BE2C (cell line): ENCODE measurements at regions not wholly inside any gene's neighbourhood (a gene's known extent, or its start where the extent isn't known, plus 50 kb on each side); places are given as distances from the start of the nearest gene placed in this dataset.
"Not testable (repeated sequence)": the region's sequence is repeated elsewhere in the genome, so short reads cannot be mapped to it uniquely, and the experiment has no call there.

Experiments
- DNase-seq: peaks from one replicate; pipeline ENCODE4 v3.0.0-alpha.2; 2020
- H3K27me3 ChIP-seq: fragments of 250-450 bp; sonication (Bioruptor Pico); 2 replicates; pipeline ENCODE4 v1.5.1; 2020; ENCODE audit warnings: mild to moderate bottlenecking
- H3K36me3 ChIP-seq: fragments of 250-450 bp; sonication (Bioruptor Pico); 2 replicates; pipeline ENCODE4 v1.5.1; 2020; ENCODE audit warnings: mild to moderate bottlenecking
- H3K4me1 ChIP-seq: fragments of 250-450 bp; sonication (Bioruptor Pico); 2 replicates; pipeline ENCODE4 v1.5.1; 2020
- H3K4me3 ChIP-seq: 2 replicates; pipeline ENCODE4 v1.5.1; 2011; ENCODE audit warnings: low read depth, low read length
- H3K9me3 ChIP-seq: fragments of 250-450 bp; sonication (Bioruptor Pico); 2 replicates; pipeline ENCODE4 v1.5.1; 2020
- TF ChIP-seq, protein P1 (sequence below): IDR thresholded peaks from 2 replicates; pipeline ENCODE4 v1.5.1; 2012; ENCODE audit warnings: mild to moderate bottlenecking, low read depth, low read length

DNA sequence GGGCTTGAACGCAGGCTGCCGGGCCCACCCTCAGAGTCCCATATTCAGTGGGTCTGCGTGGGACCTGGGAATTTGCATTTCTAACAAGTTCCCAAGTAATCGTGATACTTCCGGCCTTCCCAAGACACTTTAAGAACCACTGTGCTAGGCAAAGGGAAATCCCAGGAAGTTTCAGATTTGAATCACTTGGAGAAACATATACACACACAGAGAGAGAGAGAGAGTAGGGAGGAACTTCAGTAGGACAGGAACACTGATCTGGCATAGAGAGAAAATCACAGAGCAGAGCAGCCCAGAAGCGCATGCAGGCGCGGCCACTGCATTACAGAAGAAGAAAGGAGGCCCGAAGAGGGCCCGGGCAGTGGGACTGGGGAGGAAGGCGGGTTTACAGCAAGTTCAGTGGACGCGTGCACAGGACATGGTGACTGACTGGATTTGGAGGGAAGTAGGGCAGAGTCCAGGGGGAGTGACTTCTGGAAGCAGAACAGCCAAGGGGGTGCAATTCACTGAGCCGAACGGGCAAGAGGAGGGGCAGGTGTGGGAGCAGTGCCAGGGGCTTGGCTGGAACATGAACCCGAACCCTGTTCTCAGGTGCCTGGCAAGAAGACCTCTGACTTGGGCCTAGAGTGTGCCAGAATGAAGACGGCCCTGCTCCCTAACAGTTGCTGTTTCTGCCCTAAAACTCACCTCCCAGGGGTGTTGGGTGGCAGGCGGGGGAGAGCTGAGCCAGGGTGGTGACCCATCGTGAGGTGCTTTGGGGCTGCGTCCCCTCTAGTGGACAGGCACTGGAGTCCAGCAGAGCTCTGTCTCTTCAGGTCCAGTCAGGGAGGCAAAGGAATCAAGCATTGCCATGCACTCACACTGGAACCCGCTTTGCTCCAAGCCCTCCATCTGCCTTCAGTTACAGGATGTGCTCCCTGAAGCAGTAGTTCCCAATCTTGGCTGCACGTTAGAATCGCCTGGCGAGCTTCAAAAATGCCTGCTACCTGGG, 101.3 kb upstream of the HES1 start:
- Histone ChIP-seq H3K4me3 (no peak overlapping the region), H3K4me1 (no peaks in the 10 kb centered on the region), H3K36me3 (no peaks in the 10 kb centered on the region), H3K9me3 (no peaks in the 10 kb centered on the region), H3K27me3 (no peaks in the 10 kb centered on the region)
- TF ChIP-seq, protein P1, sequence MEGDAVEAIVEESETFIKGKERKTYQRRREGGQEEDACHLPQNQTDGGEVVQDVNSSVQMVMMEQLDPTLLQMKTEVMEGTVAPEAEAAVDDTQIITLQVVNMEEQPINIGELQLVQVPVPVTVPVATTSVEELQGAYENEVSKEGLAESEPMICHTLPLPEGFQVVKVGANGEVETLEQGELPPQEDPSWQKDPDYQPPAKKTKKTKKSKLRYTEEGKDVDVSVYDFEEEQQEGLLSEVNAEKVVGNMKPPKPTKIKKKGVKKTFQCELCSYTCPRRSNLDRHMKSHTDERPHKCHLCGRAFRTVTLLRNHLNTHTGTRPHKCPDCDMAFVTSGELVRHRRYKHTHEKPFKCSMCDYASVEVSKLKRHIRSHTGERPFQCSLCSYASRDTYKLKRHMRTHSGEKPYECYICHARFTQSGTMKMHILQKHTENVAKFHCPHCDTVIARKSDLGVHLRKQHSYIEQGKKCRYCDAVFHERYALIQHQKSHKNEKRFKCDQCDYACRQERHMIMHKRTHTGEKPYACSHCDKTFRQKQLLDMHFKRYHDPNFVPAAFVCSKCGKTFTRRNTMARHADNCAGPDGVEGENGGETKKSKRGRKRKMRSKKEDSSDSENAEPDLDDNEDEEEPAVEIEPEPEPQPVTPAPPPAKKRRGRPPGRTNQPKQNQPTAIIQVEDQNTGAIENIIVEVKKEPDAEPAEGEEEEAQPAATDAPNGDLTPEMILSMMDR = no peak
- DNase-seq = no peak

DNA sequence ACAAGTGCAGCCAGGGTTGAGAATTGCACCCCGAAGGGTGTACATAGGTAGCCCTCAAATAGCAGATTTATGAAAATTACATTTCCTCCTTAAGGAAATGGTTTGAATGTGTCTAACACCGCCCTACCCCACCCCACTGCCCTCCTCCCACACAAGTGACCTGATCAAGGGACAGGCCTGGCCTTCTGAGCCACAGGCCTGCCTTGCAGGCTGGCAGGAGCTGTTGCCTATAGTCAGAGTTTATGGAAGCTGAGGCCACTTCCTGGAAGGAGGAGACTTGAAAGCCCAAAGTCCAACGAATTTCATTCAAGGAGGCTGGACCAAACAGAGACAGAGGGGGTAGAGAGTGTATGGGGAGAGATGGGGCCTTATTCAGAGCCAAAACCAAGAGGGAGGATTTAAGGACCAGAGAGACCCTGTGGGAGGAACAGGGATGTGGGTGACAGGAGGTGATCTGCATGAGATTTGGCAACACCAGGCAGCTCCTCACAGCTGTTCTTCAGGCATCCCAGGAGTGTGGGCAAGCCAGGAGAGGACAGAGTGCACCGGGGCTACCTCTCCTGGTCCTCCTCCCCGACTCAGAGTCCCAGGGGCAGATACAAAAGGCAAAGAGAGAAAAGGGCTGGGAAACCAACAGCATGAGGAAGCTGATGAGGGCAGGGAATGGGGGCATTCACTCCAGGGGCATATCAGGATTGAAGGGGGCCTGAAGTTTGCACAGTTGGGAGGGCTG, 100.4 kb upstream of the HES1 start:
- no peaks in the 10 kb centered on the region for H3K9me3 ChIP-seq
- no peaks in the 10 kb centered on the region for H3K27me3 ChIP-seq
- no peaks in the 10 kb centered on the region for H3K36me3 ChIP-seq
- DNase-seq = no peak
- no peak overlapping the region for H3K4me3 ChIP-seq
- TF ChIP-seq, protein P1 = no peak
- no peaks in the 10 kb centered on the region for H3K4me1 ChIP-seq

- no peak overlapping the region for H3K4me3 ChIP-seq
- no peaks in the 10 kb centered on the region for H3K27me3 ChIP-seq
- H3K36me3 ChIP-seq = no peaks in the 10 kb centered on the region
- no peak for DNase-seq
- TF ChIP-seq, protein P1 = no peak
- no peaks in the 10 kb centered on the region for H3K9me3 ChIP-seq
- no peaks in the 10 kb centered on the region for H3K4me1 ChIP-seq
These were observed 99.1 kb upstream of the HES1 start for GRCh38 chr3:194036842-194037241.

DNA sequence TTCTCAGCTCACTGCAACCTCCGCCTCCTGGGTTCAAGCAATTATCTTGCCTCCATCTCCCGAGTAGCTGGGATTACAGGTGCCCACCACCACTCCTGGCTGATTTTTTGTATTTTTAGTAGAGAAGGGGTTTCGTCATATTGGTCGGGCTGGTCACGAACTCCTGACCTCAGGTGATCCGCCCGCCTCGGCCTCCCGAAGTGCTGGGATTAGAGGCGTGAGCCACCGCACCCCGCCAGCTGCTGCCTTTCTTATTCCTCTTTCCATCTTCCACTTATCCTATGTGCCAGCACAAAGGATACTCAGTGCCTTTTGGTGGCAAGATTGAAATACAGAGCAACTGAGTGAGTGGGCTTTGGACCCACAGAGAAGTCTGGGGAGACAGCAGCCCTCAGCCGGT, 97.6 kb upstream of the HES1 start:
- not testable (repeated sequence) for H3K27me3 ChIP-seq, H3K4me1 ChIP-seq, H3K9me3 ChIP-seq, H3K36me3 ChIP-seq, DNase-seq, H3K4me3 ChIP-seq

DNA sequence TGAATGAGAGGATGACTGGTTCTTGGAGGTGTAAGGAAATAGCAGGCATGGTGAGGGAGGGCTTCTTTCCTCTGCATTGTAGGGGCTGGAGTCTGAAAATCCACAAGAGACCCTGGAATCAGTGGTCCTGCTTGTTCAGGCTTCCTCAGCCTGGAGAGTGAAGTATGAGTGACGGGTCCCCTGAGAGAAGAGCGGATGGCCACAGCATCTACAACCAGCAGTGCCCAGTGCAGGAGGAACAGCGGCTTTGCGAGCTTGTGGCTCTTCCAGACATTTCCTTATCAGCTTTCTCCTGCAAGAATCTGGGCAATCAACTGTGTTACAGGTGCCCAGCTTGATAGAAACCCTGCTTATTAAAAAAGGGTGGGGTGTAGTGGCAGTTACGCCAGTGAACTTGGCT, 97.0 kb upstream of the HES1 start:
- TF ChIP-seq, protein P1 = no peak
- DNase-seq = no peak

GRCh38 chr3:194040516-194041273, 95.3 kb upstream of the HES1 start:
- H3K27me3 ChIP-seq = no peaks in the 10 kb centered on the region
- H3K4me3 ChIP-seq = no peak overlapping the region
- no peak for DNase-seq
- H3K9me3 ChIP-seq = no peaks in the 10 kb centered on the region
- no peaks in the 10 kb centered on the region for H3K36me3 ChIP-seq
- no peaks in the 10 kb centered on the region for H3K4me1 ChIP-seq
- TF ChIP-seq, protein P1 = no peak

More for the DNA sequence above, 97.0 kb upstream of the HES1 start:
- Histone ChIP-seq H3K9me3 (no peaks in the 10 kb centered on the region), H3K36me3 (no peaks in the 10 kb centered on the region), H3K27me3 (no peaks in the 10 kb centered on the region), H3K4me3 (no peak overlapping the region), H3K4me1 (no peaks in the 10 kb centered on the region)
